Stimulated activated CD4-positive, alpha-beta T cell treated with anti-CD3 and anti-CD28 coated beads, Interleukin-15, amount 100 ng/mL, for 24 hours (primary cell): ENCODE measurements at regions not wholly inside any gene's neighbourhood (a gene's known extent, or its start where the extent isn't known, plus 50 kb on each side); places are given as distances from the start of the nearest gene placed in this dataset.
"Not testable (repeated sequence)": the region's sequence is repeated elsewhere in the genome, so short reads cannot be mapped to it uniquely, and the experiment has no call there.

Source experiments
- DNase-seq: peaks from one replicate; pipeline ENCODE4 v3.0.0-alpha.2; 2020

GRCh38 chr14:80055667-80056496 lies 155.4 kb downstream of the DIO2 start:
- peak; percentile 8 for DNase-seq

GRCh38 chr14:80055226-80055625 lies 156.1 kb downstream of the DIO2 start:
- no peak for DNase-seq

DNA sequence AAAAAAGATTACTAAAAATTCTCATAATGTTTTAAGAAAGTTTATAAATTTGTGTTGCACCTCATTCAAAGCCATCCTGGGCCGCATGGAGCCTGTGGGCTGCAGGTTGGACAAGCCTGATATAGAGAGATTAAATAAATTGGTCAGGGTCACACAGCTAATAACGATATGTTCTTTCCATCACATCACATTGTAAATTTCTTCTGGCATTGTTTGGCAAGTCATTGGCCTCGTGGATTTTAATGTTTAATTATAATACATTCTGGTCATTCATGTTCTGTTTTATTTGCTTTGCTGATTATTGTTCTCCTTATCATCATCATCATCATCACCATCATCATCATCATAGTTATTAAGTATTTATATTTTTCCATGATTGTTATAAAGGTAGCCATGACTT lies 157.3 kb downstream of the DIO2 start:
- no peak for DNase-seq

DNA sequence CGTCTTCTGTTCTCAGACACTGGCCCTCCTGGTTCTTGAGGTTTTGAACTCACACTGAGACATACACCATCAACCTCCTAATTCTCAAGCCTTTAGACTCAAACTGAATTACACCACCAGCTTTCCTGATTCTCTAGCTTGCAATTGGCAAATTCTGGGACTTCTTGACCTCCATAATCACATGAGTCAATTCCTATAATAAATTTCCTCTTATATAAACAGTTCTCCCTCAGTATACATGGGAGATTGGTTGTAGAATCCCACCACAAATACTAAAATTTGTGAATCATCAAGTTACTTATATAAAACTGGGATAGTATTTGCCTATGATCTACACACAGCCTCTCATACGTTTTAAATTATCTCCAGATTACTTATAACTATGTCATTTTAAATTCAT lies 162.2 kb downstream of the DIO2 start:
- no peak for DNase-seq

- DNase-seq: no peak
These were observed 163.5 kb downstream of the DIO2 start for GRCh38 chr14:80047761-80048160.

- DNase-seq: no peak
These were observed 174.0 kb downstream of the DIO2 start for GRCh38 chr14:80037349-80037748.

DNA sequence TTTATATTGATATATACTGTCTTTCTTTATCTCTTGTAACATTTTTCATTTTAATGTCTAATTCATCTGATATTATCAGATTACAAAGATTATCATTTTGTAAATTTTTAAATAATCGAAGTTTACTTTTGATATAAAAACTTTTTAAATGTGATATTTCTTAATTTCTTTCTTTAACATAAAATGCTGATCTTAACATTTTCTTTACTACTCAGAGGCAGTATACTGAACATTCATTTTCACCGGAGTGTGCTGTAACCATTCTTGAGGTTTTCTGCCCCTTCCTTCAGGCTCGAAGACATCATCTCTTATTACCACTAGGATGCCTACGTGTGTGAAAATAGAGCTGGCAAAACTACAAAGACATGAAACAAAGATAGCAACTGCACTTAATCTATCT lies 186.9 kb downstream of the DIO2 start:
- no peak for DNase-seq

DNA sequence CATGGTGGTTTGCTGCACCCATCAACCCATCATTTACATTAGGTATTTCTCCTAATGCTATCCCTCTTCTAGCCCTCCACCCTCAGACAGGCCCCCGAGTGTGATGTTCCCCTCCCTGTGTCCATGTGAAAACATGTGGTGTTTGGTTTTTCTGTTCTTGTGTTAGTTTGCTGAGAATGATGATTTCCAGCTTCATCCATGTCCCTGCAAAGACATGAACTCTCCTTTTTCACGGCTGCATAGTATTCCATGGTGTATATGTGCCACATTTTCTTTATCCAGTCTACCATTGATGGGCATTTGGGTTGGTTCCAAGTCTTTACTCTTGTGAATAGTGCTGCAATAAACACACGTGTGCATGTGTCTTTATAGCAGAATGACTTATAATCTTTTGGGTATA lies 192.8 kb downstream of the DIO2 start:
- DNase-seq: not testable (repeated sequence)

DNA sequence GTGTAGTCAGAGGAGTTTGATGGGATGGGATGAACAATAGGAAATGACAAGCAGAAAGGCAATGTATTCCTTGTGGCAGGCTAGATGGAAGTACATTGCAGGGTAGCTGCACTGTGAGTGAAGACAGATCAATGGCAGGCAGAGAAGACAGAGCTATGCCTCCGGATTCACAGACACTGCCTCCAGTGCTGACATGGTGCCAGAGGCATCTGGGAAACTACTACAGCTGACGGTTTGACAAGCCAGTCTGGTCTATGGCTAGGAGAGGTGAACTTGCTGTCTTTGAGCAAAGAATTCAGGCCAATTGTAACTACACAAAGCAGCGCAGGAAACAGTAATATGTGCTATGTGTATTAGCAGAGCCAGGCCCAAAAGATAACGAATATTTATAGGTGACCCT lies 193.5 kb downstream of the DIO2 start:
- no peak for DNase-seq

DNA sequence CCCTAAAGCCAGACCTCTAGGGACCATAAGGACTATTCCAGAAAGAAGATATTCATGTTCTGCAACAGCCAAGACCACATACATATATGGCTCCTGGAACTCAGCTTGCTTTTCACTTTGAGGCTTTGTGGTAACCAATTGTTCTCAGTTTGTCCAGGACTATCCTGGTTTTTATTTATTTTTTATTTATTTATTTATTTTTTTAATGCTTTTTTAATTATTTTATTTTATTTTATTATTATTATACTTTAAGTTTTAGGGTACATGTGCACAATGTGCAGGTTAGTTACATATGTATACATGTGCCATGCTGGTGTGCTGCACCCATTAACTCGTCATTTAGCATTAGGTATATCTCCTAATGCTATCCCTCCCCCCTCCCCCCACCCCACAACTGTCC lies 201.1 kb downstream of the DIO2 start:
- not testable (repeated sequence) for DNase-seq

- no peak for DNase-seq
These were observed 205.7 kb downstream of the DIO2 start for GRCh38 chr14:80005561-80005960.

GRCh38 chr14:80004871-80005270 lies 206.4 kb downstream of the DIO2 start:
- DNase-seq: no peak

GRCh38 chr14:80003138-80003537 lies 208.2 kb downstream of the DIO2 start:
- DNase-seq: no peak

DNA sequence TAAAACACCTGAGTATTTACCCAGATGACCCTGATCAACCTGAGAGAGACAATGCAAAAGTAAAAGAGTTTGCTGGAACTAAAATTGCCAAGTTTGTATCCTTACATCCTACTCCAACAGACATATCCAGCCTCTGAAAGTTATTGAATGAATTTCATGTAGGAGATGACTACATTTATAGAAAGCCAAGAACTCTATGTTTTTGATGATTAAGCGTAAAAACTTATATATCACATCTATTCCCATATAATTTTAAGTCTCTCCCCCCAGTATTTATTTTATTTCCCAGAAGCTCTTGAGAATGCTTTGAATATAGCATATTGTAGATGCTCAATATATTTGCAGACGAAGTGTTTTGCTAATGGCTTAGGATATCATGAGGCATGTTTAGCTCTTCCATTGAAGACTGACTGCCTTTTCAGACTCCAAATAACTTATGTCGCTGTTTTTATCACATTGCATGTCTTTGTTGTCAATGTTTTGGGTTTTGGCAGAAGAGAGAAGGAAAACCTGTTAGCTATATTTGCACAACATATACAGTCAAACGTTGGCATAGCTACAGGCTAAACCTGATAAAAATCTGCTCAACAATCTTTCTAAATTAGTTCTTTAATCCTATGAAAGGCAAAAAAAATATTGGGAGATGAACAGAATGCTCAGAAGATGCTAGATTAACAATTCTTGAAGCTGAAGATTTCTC lies 213.6 kb downstream of the DIO2 start:
- DNase-seq: no peak

- no peak for DNase-seq
These were observed 218.7 kb downstream of the DIO2 start for GRCh38 chr14:79992407-79993198.

DNA sequence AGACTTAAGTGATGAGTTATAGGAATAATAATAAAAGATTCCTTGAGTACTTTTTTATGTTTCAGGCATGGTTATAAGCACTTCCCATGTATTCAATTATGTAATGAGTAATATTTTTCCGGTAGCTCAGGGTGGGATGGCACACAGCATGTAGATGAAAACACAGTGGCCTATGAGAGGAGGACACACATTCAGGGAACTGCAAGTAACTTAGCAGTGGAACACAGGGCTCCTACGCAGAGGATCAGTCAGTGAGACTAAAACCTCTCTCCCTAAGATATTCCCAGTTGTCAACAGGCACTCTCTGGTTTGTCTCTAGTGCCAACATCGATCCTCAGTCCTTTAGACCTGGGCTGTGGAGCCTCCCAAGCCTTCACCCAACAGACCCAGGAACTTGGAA lies 219.4 kb downstream of the DIO2 start:
- DNase-seq: no peak

- DNase-seq: no peak
These were observed 221.3 kb downstream of the DIO2 start for GRCh38 chr14:79989990-79990389.

- DNase-seq: no peak
These were observed 225.1 kb downstream of the DIO2 start for GRCh38 chr14:79986251-79986650.

DNA sequence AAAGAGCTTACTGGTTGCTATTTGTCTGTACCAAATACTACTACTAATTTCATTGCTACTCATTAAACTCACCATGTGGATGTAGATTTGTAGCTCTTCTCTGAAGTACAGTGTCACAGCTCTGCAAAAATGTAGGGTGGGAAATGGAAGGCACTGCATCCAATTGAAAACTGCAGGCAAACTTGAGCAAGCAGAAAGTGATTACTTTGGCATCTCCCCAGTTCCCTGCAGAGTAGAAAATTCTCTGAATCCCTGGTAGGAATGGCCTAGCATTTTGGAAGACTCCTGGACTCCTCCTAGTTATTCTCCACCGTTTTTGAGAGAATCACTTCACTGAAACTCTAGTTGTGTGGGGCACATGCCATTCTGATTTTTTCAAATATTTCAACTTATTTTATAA lies 239.1 kb downstream of the DIO2 start:
- DNase-seq: no peak

DNA sequence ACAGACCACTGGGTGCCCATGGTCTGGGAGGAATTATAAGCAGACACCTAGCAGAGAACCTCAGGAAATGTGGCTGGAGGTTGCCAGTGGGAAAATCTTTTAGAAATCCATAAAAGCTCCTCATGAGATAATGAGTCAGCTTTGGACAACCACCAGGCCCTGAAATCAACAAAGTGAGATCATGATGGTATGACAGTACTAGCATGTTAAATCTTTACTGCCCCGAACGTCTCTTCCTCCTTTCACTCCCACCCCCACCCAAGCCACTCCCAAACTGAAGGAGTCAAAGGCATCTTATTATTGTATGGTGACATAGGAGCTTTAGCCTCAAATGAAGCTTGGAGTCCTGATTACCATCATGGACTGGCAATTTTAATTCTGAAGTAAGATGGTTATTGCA lies 240.0 kb downstream of the DIO2 start:
- DNase-seq: no peak

- no peak for DNase-seq
These were observed 243.9 kb downstream of the DIO2 start for GRCh38 chr14:79967453-79967852.

DNA sequence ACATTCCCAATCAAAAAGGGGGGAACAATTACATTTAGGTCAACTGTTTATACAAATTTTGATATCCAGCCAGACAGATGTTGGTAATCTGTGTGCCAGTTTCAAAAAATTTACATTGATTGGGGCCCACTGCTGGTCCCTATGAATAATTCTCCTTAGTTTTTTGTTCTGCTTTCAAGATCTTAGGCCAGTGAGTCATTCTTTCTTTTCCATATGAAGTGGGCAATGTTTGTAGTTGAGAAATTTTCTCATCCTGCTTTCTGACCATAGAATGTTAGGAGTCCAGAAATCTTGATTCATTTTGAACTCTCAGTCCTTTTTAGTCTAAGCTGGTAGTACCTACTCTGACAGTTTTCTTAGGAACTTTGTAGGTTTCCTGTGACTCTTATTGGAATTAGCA lies 244.3 kb downstream of the DIO2 start:
- DNase-seq: no peak

DNA sequence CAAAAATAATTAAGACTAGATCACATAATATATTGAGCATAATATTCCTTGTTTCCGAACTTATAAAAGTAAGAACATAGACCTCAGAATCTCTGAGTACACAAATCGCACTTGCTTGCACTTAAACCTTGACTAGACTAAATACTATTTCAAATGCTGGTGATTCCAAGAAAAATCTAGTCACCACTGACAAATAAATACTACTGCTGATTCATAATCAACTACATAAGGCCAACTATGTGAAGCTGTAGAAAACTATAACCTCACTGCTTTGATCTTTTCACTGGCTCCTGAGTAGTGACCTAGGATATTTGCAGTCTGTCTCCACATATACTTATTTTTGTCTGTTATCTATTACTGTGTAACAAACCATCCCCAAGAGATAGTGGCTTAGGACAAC lies 245.4 kb downstream of the DIO2 start:
- DNase-seq: no peak

GRCh38 chr14:79961197-79961596 lies 250.1 kb downstream of the DIO2 start:
- no peak for DNase-seq
